Tibial nerve (tissue), 4 donors: ENCODE measurements at regions not wholly inside any gene's neighbourhood (a gene's known extent, or its start where the extent isn't known, plus 50 kb on each side); places are given as distances from the start of the nearest gene placed in this dataset.

Experiments
- EP300 ChIP-seq, 2 donors: sonication (generic); formaldehyde crosslinking; IDR thresholded peaks; one replicate each; pipeline ENCODE4 v1.6.1; 2017; ENCODE audit warnings: antibody characterized with exemption in 2 of 2, mild to moderate bottlenecking in 1 of 2
- POLR2A ChIP-seq, 2 donors: fragments of 450-650 bp; IDR thresholded peaks; one replicate each; pipeline ENCODE4 v1.6.1; 2017; ENCODE audit warnings: antibody characterized with exemption in 2 of 2, mild to moderate bottlenecking in 2 of 2, moderate library complexity in 2 of 2
- TF ChIP-seq, protein P1 (sequence below), 5 experiments: fragments of 200-600 bp in 3 of 5; fragments of 450-650 bp in 2 of 5; sonication (generic) in 3 of 5; IDR thresholded peaks; one replicate each; pipeline ENCODE4 v1.5.1; 2016 to 2019; ENCODE audit warnings: antibody characterized with exemption in 5 of 5, mild to moderate bottlenecking in 3 of 5, moderate library complexity in 2 of 5

DNA sequence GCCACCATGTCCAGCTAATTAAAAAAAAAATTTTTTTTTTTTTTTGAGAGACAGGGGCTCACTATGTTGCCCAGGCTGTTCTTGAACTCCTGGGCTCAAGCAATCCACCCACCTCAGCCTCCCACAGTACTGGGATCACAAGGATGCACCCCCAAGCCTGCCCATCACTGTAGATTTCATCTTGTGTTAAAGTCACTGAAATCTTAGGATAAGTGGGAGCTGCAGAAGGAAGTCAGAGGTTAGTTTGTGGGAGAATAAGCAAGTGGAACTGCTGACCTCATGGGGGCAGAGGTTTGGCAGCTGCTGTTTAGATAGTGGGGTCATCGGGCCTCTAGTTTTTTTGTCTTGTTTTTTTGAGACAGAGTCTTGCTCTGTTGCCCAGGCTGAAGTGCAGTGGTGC, 59.7 kb upstream of the MAX start:
- TF ChIP-seq, protein P1, sequence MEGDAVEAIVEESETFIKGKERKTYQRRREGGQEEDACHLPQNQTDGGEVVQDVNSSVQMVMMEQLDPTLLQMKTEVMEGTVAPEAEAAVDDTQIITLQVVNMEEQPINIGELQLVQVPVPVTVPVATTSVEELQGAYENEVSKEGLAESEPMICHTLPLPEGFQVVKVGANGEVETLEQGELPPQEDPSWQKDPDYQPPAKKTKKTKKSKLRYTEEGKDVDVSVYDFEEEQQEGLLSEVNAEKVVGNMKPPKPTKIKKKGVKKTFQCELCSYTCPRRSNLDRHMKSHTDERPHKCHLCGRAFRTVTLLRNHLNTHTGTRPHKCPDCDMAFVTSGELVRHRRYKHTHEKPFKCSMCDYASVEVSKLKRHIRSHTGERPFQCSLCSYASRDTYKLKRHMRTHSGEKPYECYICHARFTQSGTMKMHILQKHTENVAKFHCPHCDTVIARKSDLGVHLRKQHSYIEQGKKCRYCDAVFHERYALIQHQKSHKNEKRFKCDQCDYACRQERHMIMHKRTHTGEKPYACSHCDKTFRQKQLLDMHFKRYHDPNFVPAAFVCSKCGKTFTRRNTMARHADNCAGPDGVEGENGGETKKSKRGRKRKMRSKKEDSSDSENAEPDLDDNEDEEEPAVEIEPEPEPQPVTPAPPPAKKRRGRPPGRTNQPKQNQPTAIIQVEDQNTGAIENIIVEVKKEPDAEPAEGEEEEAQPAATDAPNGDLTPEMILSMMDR (IDR thresholded peaks at IDR 0.05) = no peak
- TF ChIP-seq POLR2A (IDR thresholded peaks at IDR 0.05) (no peak), EP300 (IDR thresholded peaks at IDR 0.05) (no peak)
